Amniotic epithelial cell (primary cell): ENCODE measurements at regions not wholly inside any gene's neighbourhood (a gene's known extent, or its start where the extent isn't known, plus 50 kb on each side); places are given as distances from the start of the nearest gene placed in this dataset.
A peak's percentile ranks its signal among the peaks of the same experiment; 100 is the strongest.

Experiments used
- DNase-seq: peaks from one replicate; pipeline ENCODE4 v3.0.0-alpha.2; 2010; ENCODE audit warnings: low read depth

DNA sequence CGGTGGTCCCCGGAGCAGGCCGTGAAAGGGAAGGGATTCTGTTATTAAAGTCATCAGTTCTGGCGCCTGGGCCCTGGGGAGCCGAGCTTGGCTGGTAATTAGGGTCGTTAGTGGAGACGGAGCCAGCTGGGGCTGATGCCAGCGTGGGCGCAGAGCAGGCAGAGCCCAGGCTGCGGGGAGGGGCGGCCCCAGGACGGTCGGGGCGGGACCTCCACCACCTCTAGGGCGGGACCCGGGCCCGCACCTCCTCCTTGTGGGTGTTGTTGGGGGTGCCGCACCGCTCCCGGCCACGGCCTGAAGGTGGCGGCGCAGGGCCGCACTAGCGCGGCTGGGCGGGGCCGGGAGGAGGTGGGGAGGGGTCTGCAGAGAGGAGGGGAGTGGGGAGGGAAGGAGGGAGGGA, 470.6 kb downstream of the PTPRU start:
- DNase-seq = peak; percentile 57

DNA sequence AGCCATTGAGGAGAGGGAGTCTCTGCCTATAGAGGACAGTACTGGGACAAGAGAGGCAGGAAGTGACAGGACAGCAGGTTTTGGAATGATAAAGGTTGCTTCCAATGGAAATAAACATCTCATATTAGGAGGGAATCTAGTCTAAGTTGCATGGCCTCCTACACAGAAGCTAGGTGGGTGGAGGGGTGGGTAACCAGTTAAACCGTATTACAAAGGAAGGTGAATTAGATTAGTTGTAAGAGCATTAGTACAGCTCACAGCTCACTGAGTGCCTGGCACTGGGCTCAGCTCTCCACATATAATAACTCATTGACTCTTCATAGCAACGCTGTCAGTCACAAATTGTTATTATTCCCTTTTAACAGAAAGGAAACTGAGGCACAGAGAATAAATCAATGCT, 468.1 kb downstream of the PTPRU start:
- DNase-seq = no peak

DNA sequence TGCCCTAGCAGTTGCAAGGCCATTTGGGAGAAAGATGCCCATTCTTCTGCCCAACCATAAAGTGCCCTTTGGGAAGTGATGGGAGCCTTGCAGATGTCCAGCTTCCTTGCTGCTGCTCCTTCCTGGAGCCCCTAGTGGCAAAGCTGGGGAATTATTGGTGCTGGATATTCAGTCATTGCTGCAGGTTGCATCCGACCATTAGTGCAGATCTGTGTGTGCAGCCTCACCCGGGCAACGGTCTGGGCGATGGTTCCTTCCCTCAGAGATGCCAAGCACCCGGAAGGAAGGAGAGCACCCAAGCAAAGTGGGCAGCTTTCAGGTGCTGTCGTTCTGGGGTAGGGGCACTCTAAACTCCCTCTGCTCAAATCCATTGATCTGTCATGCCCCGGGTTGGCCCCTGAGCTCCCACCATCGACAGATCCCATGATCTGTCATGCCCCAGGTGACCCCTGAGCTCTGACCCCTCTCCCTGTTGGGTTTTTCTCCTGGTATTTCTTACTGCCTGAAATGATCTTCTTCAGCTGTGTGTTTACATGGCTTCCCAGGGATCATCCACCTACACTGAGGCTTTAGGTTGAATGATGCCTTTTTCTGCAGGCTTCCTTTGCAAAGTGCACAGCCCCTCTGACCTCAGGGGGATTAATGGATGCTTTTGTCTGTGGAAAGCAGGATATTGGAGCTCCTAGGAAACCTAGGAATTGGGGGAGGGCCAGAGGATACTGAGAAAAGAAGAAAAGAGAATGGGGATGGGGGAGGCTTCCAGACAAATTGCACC, 467.5 kb downstream of the PTPRU start:
- peak; percentile 49 for DNase-seq

DNA sequence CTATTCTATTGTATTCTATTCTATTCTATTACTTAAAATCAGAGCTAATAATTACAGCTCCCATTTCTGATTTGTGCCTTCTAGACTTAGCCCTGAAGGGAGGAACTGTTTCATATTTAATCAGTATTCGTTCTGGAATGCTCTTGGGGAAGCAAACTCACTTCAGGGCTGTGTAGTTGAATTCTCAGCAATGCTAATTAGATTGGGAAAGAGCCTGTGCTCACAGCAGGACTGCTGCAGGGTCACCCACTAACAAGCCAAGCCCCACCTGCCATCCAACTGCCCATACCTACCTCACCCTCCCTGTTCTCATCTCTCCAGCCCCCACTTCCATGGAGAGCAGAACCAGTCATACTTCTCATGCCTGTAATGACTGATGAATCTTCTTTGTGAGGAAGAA, 464.2 kb downstream of the PTPRU start:
- no peak for DNase-seq

DNA sequence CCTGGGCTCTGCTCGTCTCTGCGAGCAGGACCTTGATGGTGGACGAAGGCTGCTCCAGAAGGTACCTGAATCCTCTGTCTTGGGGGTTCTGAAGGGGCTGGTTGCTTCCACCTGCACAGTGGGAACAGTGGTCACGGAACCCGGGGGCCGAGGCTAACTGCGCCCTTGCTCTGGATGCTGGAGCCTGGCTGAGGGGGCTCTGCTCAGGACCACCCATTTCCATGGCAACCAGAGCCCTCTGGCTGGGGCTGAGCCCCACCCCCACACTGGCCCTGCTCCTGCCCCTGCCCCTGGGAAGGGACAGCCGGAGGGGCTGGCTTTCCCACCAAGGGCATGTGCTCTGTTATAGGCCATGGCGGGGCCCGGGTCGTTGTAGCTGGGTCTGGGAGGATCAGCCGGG, 462.3 kb downstream of the PTPRU start:
- no peak for DNase-seq

DNA sequence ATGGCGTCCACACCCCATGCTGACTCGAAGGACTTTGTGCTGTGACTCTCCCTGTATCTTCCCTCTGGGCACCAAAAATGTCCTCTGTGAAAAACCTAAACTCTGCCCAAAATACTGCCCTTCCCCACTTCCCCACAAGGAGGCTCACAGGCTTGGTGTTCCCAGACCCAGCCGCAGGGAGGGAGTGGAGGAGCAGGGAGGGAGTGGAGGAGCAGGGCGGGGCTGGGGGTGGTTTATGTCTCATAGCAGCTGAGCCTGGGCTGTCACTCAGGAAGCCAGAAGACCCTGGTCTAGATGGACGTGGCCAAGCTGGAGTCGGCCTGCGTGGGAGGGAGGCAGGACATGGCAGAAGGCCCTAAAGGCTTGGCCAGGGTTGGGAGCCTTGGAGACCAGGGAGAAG, 461.7 kb downstream of the PTPRU start:
- peak; percentile 52 for DNase-seq

DNA sequence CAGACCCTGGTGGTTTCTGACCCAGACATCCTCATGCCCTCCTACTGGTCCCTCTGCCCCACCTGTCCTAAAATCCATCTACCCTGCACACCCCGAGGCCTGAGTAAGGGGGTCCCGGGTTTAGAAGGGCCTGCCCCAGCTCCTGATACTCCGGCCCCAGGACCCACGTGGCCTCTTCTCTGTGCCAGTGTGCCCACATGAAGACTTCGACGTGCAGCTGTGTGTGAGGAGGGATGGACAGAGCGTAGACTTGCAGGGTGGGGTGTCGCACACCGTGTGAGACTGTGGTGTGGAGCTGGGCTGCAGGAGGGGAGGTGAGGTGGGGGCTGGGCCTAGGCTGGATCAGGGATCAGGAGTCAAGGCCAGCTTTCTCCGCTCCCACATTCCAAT, 461.1 kb downstream of the PTPRU start:
- DNase-seq = no peak

DNA sequence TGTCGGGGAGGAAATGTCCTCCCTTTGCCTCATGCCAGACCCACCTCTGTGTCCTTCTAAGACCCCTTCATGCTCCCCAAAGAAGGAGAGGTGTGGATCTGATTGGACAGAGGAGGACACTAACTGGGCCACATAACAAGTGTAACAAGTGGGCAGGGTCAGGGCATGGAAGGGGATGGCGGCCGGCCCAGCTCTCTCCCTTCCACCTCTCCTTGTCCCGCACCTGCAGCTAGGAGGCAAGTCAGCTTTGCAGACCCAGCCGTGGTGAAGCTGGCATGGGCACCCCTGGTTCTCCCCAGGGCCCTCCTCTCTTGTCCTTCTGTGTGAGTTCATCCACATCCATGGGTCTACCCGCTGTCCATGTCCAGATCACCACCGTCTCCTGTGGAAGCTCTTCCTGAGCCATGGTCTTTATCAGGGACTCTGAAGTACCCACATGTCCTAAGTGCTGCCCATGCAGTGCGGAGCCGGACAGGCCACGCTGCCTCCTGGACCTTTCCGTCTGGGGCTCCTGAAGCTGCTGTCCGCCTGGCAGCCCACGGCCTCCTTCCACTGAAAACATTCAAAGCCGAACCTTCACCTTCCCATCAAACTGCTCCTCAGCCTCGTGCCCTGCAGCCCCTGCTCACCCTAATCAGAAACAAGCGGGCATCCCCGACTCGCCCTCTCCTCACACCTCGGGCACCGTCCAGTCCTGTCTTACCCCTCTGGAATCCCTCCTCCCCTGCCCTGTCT, 460.5 kb downstream of the PTPRU start:
- DNase-seq = no peak

DNA sequence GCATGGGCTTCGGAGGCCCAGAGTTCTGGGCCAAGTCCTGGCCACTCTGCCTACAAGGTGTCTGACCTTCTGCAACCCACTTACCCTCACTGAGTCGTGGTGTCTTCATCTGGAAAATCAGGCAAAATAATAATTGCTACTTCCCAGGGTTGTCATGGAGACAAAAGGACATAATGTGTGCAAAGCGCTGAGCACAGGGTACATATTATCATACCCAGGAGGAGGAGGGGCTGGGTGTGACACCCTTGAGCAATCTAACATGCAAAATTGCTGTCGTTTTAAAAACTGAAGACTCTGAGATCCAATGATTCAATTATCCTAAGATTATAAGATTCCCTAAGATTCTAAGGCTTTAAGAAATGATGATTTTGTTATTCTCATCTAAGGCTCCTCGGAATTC, 459.5 kb downstream of the PTPRU start:
- DNase-seq = no peak

DNA sequence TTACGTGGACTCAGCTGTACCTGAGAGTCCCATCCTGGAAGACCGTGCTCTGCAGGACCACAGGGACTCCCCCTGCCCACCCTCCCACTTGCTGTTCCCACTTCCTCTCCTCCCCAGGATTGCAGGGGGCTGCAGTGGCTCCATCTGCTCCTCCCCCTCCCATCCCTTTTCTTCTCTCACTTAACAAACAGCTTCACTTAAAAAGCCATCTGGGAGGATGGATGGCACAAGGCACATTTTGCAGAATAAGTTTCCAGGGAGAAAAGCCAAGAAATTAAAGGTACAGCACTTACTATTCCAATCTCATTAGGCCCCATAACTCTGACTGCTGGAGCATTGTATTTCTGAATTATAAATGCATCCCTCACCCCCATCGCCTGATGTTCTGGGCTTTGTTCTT, 458.7 kb downstream of the PTPRU start:
- DNase-seq = no peak

DNA sequence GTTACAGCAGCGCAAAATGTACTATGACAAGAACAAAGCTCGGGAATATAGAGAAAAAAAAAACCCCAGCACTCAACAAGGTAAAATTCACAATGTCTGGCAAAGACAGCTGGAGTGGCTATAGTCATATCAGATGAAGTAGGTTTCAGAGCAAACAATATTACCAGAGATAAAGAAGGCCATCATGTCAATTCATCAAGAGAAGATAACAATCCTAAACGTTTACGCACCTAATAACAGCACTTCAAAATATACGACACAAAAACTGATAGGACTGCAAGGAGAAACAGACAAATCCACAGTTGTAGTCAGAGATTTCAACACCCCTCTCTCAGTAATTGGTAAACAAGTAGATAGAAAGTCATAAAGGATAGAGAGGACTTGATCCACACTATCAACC, 455.2 kb downstream of the PTPRU start:
- DNase-seq = no peak

DNA sequence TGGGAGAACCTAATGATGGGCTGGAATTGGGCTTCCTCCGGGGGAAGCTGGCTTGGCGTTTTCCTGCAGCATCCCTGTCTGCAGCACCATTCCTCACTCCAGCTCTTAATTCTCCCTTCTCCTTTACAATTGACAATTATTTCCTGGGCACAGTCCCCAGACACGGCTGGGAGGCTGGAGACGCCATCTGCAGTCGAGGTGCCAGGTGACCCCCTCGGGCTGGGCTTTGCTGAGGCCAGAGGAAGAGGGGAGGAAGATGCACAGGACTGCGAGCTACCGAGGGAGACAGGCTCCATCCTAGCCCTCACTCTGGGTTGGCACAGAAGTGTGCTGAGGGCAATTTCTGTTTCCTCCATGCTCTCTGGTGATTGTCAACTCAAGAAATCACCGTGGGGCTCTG, 453.8 kb downstream of the PTPRU start:
- DNase-seq = no peak

DNA sequence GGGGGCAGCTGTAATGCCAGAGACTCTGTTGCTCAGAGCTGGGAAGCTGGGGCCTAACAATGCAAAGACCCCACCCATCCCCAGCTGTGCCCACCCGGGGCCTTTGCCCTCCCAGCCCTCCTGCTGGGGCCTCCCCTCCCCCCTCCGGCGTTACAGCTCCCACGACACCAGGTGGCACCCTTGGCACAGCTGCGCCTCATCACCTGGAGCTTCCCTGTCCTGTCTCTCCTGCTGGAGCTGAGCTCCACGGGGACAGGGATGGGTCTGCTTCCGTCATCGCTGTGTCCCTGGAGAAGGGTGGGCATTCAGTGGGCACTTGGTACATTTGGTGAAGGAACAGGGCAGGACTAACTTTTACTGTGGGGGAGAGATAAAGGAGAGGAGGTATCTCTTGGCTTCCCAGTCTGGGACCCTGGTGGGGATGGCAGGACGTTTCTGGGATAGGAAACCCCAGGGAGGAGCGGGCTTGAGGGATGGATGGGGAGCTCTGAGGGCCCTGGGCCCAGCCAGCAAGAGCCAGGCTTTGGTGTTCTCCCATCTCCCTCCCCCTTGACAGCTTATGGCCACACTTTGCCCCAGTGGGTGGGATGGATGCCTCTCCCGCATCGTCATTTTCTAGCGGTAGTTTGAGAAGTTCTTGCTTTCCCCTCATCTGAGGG, 453.2 kb downstream of the PTPRU start:
- DNase-seq = no peak

DNA sequence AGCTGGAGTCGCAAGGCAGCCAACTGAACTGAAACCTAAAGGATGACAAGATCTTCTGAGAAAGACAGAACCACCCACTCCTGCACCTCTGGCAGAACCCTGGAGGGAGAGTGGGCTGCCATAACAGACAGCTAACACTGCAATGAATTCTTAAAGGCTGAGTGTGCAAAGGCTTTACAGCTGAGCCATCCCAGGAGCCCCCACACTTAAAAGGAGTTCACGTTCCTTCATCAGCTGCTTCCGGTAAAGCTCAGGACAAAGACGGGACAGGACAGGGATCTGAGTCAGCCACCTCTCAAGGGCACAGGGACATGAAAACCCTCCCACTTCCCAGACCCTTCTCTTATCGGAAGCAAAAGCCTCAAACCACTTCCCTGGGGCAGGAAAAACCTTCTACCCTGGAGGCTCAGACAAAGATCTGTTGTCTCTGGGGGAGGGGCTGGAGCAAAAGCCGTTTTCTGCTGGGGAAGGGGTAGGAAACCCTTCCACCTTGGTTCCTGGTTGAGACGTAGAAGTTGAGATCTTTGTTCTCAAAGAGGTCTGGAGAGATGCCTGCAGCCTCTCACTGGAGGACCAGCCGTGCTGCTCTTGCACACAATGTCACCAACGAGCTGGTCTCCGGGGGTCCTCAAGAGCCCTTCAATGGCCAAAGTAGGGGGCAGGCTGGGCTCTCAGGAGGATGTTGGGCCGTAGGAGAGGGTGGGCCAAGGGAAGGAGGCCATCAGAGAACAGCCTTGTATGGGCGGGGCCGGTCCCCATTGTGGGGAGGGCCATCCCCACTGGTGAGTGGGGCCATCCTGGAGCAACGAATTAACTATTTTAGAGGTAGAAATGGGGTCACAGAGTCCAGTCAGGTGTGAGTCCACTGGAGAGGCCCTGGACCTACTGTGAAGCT, 452.4 kb downstream of the PTPRU start:
- DNase-seq = peak; percentile 83

DNA sequence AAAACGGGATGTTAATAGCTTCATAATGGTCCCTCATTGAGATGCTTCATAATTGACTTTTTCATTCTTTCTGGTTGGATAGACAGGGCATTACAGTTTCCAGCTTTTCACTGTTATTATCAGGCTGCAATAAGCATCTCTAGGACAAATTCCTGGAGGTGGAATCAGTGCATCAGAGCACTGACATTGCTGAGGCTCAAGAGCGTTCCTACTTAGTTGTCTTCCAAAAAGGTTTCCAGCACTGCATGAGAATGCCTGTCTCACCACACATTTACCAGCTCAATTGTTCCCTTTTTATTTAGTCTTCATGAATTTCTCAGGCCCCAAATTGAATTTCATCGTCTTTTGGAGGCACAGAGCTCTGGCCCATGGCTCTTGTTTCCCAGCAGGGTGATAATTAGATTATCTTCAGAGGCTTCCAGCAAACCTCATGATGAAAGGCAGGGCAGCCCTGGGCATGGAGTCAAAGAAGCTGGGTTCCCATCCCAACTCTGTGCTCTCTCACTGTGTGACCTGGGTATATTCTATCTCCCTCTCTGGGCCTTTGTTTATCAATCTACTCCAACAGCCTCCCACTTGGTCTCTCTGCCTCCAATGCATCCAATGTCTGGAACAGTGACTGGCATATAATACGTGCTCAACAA, 451.4 kb downstream of the PTPRU start:
- no peak for DNase-seq

DNA sequence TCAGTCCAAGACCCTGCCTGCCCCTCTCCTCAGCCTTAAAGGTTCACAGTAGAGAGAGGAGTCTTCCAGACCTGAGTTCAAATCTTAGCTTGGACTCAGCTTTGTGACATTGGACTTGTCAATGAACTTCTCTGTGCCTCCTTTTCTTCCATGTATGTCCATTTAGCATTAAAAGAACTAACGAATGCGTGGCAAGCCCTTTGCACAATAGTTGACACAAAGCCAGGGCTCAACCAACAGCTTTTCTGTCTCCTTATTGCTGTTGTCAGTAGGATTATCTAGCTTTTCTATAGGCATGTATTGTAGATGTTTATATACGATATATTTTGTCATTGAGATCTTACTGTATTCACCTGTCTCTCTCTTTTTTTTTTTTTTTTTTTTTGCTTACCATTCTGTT, 450.8 kb downstream of the PTPRU start:
- no peak for DNase-seq

DNA sequence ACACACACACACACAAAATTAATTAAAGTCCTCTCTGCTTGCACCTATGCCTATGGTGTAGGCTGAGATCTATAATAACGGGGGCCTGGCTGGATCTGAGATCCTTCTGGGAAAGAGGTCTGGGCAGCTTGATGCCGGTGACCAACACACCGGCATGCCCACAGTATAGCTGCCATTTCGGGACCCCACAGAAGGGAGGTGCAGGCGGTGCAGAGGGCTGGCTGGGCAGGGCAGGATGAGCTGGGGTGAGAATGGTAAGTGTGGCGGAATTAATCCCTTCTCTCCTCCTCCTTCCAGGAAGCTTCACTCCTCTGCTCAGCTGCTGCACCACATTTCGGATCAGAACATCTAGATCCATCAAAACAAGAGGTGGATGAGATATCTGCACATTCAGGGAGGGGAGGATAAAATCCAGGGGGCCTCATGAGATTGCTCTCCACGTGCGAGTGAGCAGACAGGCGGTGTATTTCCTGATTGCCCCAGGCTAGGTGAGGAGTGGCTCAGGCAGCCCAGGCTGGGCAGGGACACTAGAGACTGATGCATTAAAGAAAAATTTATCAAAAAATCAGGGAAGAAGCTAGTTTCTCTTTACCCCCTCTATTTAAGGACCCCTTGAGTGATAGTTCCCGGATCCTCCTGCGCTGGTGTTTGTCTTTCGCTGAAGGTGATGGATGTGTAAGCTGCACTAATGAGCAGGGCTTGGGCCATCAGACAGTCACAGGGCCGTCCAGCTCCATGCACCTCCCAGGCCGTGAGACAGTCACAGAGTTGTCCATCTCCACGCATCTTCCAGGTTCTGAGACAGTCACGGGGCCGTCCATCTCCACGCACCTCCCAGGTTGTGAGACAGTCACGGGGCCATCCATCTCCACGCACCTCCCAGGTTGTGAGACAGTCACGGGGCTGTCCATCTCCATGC, 449.9 kb downstream of the PTPRU start:
- DNase-seq = no peak

DNA sequence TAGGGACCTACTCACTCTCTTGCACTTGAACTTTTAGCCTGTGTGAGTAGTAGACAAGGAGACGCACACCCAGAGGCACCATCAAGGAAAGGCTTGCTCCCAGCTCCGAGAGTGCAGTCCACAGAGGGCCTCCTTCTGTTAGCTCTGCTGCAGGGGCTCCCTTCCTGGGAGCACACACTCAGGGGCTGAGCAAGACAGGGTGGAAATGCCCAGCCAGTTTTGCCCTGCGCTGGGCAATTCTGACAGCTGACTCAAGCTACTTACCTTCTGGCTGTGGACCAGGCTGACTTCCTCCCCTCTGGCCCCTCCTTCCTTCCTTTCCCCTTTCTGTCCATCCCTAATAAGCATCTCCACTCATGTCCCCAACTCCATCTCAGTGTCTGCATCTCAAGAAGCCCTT, 449.1 kb downstream of the PTPRU start:
- DNase-seq = no peak

DNA sequence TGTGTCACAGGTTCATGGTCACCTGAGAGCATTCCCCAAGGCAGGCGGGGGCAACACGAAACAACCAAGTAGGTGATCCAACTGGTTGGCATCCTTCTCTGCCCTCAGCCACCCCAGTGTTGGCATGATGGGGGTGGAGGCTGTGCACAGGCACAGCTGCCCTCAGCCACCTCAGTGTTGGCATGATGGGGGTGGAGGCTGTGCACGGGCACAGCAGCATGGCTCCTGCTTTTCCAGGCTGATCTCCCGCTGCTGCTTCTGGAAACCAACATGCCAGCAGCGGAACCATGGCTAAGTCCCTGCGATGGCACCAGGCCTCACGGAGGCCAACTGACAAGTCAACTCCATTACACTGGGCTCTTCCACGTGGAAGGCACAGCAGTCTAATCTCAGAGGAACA, 447.8 kb downstream of the PTPRU start:
- DNase-seq = no peak

DNA sequence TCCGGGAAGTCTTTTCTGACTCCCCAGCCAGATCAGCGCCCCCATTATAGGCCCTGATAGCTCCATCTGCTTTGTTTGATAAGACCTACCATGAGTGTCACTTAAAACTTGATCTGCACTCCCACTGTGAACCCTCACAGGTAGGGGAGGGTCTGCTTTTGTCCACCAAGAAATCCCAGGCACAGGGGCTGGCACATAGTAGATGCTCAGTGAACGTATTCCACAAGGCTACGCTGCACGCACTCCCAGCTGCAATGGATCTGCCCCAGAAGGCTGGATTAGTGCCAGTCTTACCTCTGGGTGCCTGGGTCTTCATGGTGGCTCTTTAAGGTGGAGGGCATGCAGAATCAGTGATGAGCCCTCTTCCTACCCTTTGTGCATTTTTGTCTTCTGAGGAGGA, 447.1 kb downstream of the PTPRU start:
- no peak for DNase-seq

DNA sequence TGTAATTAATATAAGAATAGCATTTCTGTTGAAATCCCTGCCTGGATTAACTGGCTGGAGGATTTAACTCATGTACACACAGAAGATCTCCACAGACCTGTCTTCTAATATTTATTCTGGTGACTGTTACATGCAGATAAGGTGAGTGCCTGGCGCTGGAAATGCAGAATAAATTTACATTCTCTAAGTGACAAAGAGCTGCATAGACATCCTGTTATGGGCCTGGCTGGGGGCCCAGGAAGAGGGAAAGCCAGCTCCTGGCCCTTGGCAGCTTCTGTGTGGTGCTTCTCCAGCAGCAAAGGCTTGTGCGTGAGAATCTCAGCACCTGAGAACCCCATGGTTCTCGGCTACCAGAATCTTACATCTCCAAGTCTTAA, 446.6 kb downstream of the PTPRU start:
- peak; percentile 12 for DNase-seq
